G401.6 (cell line): ENCODE measurements at regions not wholly inside any gene's neighbourhood (a gene's known extent, or its start where the extent isn't known, plus 50 kb on each side); places are given as distances from the start of the nearest gene placed in this dataset.

Experiments used
- FAIRE-seq: peaks from 2 replicates; lab custom pipeline; 2012; peaks lifted over from hg19 to GRCh38; lab: Jason Lieb, UNC

DNA sequence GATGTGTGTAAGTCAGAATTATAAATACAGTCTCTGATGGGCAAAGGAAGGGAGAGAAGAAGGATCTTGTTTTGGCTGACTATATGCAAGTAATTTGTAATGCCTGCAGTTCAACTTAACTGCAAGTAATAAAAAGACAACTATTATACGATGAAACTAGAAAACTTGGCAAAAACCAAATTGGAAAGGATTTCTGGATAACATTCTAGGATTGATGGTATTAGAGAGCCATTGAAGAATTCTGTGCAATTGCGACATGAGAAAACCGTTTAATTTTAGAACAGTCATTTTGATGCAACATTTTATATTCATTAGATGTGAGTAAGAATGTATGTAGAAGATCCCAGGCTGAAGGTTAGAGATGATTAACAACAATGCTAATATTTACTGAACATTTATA lies 1334.1 kb downstream of the EFNB2 start:
- FAIRE-seq, result no peak

DNA sequence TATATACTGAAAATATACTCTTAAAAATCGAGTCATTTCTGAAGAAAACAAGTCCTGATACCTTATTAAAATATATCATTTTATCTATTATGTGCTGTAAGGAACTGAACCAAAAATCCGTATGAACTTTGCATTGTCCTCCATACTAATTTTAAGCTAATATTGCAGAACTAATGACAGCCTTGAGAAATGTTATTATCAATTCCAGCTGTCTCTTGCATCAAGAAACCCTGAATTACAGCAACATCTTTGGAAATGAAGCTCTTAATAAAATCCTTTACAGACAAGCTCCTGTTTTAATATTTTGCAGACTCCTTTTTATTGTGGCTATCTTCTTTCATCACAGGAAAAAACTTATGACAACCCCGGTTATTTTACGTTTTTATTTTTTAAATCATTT lies 1335.3 kb downstream of the EFNB2 start:
- FAIRE-seq, result no peak

DNA sequence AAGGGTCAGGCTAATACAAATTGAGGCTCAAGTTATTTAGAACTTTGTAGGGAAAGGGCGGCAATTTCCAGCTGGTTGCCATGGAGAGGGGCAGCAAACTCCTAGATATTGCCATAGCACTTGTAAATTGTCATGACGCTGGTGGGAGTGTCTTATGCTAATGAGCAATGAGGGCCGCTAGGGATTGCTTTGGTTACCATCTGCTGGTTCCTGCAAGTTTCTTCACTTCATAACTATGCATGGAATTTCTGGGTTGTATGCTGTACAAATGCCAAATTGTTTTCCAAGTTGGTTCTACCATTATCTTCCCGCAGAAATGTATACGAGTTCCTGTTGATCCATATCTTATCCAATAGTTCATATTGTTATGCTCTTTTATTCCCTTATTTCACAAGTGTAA lies 1339.4 kb downstream of the EFNB2 start:
- no peak for FAIRE-seq

DNA sequence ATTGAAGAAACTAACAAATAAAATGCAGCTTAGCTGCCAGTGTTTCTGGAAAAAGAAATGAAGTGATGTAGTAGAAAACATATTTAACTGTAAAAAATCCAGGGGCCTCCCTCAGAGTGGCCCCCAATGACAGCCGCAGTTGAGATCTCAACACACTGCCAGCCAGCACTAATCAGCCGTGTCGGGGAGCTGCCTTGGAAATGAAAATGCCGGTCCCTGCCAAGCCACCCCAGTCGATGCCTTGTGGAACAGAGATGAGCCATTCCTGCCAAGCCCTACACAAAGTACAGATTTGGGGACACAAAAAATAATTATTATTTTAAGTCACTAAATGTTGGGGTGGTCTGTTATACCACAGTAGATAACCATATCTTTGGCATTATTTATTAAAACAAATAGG lies 1342.4 kb downstream of the EFNB2 start:
- no peak for FAIRE-seq

DNA sequence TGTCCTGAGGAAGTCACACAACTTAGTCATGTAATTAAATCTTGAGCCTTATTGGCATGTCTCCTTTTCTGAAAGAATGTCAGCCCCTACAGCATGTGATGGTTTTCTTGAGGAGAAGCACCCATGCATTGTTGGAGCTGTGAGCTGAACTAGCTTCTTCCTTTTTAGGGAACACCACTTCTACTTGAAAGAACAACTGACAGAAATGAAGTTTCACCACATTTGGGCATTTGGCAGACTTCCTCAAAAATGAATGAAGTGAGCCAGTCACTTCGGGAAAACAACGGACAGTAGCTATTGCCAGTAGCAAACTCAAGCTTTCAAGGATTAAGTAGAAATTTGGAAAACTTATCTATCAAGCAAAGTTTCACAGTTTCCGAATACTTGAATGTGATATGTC lies 1351.3 kb downstream of the EFNB2 start:
- no peak for FAIRE-seq

DNA sequence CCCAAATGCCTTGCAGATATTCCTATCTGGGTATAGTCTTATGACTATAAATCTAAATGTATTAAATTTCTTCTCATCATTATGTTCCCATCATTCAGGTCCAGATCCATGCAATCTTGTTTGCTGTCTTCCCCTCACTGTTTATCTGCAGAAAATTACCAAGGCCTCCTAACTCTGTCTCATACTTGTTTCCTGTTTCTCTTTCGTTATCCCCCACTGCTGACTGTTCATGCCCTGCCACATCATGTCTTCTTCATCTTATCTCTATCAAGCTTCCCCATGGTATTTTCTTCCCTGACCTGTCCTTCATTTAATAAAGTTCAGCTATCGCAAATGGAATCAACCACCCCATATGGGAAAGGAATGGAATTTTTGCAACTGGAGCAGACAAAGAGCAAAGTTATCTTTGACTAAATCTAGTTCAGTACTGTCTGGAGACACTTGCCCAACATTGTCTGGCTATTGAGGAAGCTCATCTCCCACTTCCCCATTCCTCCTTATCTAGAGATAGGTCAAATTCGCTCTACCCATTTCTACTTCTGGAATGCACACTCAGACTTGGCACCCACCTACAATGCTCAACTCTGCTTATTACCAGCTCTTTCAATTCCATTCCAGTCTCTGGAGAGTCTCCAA lies 1358.1 kb downstream of the EFNB2 start:
- no peak for FAIRE-seq

DNA sequence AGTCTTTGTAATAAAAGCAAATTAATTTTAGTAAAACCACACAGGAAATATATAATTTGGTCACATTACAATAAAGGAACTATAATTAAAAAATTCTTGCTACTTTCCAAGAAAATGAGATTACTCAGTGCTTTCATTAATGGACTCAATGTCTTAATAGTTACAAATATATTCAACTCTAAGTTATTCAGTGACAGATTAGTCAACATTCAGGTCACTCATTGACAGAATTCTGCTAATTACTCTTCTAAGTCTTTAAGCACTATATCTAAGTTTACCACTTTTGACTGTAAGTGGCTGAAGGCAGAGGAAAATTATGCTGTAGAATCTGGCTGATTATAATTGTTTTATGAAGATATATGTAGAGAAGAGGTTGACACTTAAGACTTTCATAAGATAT lies 1365.0 kb downstream of the EFNB2 start:
- no peak for FAIRE-seq

DNA sequence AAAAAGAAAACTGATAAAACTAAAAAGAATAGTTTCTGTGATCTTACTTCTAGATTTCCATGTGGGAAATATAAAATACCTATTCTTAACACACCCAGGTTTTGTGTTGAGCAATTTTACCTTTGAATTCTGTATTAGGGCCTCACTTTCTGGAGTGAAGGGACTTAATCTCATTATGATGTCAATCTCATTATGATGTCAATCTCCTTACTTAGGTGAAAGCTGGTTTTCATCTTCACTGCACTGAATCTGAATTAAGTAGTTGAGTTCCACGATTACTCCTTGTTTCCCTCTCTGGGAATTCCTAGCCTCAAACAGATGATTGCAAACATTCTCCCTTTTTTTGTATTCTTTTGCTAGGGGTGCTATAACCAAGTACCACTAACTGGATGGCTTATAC lies 1367.2 kb downstream of the EFNB2 start:
- no peak for FAIRE-seq

DNA sequence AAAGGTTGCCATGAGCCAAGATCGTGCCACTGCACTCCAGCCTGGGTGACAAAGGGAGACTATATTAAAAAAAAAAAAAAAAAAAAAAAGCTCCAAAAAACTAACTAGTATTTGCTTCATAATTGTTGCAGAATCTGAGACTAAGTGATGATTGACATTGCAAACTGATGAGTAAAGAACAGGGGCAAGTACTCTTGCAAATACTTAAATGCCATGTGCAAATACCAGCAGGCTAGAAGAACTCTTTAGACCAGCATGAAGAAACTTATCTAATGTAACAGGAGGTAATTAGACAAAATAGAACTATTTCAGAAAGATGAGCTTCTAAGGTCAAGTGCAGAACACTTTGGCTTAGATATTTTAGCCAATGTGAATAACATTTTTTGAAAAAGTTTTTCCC lies 1368.1 kb downstream of the EFNB2 start:
- no peak for FAIRE-seq

DNA sequence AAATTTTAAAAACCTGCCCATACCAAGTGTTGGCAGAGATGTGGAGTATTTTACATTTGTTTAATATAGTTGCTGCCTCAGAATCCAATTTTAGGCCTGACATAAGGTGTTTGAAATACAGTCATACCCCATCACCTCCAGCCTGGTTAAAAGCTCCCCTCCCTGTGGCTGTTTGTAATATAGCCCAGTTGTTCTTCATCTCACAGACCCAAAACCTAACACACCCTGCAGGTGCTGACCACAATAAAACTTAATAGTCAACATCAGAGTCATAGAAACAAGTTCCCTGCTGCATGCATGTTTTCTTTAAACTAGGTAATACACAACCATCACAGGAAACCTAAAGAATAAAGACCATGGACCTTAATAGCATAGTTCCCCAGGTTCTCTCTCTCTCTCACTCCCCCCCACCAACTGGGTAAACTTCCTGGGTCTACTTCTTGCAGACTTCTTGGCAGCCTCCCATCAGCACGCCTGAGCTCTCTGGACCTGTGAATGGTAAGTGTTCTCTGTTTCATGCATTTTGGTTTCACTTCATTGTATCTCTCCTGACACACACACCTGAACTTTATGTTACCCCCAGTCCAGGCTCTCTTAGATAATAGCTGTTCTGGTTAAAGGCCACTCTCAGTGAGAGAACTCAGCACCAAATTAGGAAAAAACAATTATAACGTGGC lies 1369.9 kb downstream of the EFNB2 start:
- no peak for FAIRE-seq

DNA sequence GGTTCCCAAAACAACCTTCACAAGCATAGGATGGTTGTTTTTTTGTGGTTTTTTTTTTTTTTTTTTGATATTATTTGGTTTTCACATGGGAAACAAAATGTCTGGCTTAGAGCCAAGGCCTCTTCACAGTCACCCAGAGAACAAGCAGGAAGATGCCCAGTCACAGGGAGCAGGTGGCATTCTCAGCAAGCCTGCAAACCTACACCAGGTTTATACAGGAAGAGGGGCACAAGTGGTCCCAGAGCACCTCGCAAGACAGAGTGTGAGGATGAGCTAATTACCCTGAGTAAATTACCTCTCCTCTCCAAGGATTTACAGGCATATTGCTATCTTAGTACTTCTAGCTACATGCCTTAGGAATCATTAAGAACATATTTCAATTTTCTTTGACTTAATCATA lies 1375.6 kb downstream of the EFNB2 start:
- no peak for FAIRE-seq

DNA sequence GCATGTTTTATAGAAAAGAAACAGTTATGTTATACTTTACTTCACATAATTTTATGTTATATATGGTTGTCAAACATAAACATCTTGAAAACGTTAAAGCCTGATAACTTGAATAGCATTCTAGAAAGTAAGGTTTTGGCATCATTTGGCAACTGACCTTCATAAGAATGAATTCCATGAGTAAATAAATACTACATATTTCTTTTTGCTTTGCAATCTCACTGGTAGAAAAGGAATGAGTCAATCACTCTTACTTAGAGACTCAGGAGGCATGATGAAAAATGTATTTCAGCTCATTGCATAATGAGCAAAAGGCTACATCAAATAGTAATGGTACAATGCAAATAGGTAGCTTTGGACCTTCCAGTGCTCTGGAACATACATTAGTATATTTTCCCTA lies 1381.9 kb downstream of the EFNB2 start:
- no peak for FAIRE-seq

DNA sequence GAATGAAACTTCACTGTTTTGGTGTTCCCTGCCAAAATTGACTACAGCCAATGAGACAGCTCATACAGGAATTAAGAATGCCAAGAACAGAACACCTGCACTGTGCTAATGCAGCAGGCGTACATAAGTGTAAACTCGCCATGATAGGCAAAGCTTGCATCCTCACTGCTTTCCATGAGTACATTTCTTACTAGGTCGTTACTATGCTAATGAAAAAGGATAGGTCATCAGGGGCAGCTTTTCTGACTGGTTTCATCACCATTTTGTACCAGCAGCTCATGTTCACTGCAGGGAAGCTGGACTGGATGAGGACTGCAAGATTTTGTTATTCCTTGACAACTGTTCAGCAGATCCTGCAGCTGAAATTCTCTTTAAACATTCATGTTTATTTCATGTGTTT lies 1383.8 kb downstream of the EFNB2 start:
- no peak for FAIRE-seq

DNA sequence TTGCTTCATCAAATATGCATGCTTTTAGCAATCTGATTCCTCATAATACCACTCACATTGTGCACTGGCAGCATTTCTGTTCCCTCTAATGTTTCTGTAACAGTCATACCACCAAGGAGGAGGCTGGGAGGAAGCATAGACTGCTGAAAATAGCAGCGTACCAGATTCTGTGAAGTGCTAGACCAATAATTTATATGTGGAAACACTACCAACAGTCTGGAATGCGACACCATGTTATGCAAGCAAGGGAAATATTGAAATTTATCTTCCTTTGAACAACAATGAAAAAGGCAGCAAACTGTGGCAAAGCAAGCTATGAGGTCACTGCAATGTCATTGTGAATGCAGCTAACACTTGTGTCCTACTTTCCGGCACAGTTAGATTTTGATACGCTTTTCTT lies 1388.0 kb downstream of the EFNB2 start:
- FAIRE-seq, result no peak

DNA sequence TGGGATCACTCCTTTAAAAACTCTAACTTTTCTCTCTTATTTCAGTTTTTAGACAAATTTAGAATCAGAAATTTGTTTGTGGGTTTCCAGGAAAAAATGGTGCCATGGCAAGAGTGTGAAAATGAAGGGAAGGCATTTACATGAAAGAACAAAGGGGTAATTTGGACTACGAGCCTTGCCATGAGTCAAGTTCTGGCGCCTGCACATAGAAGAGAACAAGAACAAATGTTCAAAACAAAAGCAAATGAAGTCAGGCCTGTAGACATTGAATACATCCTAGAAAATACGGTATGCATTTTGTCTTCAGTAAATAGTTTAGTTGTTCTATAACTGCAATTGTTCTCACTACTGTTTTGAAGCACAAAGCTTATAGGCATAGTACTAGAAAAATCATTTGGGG lies 1390.5 kb downstream of the EFNB2 start:
- FAIRE-seq, result no peak

DNA sequence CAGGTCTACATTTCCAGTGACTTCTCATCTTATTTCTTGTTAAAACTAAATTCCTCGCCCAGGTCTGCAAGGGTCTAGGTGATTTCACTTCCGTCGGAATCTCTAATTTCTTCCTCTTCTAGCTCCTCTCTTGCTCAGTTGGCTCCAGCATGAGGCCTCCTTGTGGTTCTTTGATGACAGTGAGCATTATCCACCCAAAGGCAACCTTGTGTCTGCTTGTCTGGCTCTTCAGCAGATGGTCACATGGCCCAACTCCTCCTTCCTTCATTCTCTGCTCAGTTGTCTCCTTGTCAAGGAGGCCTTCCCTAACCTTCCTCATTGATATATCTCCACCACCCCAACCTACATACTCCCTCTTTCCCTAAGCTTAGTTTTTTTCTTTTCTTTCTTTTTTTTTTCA lies 1391.4 kb downstream of the EFNB2 start:
- no peak for FAIRE-seq

DNA sequence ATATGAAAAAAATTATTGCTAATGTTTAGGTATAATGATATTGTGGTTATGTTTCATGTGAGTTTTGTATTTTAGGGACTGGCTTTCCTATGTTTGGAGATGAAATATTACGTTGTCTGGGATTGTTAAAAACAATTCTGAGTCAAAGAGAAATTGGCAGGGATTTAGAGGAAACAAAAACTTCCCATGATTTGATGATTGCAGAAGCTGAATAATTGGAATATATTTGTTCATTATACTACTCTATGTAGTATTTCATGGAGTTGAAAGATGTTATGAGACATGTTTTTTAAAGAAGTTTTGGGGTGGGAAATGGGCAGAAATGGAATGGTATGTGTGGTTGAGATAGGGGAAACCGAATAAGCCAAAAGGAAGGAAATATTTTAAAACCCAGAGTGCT lies 1392.9 kb downstream of the EFNB2 start:
- FAIRE-seq, result no peak

DNA sequence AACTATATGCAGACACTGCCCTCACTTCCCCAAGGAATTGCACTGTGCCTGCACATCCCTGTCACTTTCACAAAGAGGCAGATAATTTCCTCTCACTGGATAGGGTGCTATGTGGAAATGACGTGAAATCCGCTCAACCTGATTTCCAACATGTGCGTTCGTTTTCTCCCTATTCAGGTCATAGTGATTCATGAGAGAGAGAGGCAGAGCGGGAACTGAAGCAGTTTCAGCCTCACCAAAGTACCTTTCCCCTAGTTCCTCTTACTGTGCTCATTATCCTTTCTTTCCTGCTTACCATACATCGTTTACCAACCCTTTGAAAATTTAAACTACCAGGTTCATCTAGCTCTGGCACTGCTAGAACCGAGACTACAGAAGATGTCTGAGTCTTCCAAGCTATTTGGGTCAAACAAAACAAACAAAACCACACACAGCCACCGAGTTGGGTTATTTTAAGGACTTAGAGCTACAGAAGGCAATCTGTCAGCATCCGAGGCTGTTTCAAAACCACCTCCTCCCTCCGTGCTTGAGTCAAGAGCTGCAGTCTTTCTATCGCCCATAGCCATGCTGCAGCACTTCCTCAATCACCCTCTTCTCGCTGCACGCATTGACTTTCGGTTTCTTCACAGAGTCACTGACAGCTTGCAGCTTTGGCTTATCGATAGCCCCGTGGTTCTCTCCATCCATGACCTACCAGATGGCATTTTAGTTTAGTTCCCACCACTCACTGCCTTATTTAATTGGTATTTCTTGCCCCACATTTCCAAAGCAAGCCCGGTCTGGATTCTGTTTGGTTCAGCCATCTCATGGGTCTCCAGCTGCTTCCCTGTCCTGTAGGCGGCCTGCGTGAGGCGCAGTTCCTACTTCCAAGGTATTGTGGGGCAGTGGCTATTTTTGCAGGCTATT lies 1395.8 kb downstream of the EFNB2 start:
- FAIRE-seq, result no peak

DNA sequence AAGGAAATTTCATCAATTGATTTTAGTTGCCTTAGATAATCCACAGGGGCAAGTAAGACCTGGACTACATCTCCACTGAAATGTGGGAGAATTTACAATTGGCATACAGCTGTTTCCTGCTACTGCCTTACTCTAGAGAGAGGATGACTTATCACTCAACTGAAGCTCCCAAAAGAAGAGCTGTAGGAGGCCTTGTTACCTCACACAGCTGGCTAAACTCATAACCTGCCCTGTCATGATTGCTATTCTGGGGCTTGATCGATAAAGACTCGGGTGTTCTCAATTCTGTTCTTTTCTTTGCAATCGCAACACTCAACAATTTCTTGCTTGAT lies 1396.4 kb downstream of the EFNB2 start:
- no peak for FAIRE-seq

DNA sequence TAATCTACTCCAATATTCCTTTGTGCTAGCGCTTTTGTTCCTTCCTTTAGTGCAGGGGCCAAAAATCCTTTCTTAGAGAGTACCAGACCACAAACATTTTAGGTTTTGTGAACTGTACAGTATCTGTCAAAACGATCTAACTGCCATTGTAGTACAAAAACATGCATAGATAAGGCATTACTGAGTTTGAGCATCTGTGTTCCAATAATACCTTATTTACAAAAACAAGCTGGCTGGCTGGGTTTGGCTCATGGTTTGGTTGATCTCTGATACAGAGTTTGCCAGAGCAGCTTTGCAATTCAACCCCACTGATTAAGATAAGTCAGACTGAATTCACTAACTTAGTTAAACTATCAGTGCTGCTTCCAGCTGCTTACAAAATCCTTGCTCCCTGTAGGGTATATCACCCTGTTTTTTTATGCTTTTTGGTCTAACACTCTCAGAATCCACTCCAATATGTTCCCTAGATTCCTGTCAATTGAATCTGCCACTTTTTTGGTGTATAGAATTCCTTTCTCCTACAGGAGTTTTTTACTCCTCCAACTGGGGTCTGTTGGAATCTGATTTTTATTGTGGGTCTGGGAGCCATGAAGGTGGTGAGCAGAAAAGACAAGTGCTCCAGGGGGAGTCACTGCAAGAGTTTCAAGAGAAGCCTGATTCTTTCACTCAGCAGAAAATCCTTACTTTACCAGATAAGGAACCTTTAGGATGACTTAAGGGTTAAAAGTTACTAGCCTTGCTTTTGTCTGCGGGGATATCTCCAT lies 1399.4 kb downstream of the EFNB2 start:
- FAIRE-seq, result no peak

DNA sequence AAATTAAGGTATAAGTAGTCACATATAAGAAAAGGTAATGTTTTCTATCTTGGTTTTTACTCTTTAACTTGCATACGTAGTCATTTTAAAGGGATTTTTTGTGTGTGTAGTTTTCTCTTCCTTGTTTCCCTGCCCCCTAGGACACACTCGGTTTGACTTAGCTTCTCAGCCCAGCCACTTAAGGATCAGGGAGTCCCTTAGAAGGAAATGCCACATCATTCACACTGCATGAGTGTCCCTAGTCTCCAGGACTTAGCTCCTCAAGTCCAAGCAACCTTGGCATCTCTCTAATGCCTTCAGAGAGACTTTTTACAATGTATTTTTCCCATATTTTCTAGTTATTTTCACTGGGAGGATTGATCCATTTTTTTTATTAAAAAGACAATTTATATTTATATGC lies 1407.7 kb downstream of the EFNB2 start:
- FAIRE-seq, result no peak

DNA sequence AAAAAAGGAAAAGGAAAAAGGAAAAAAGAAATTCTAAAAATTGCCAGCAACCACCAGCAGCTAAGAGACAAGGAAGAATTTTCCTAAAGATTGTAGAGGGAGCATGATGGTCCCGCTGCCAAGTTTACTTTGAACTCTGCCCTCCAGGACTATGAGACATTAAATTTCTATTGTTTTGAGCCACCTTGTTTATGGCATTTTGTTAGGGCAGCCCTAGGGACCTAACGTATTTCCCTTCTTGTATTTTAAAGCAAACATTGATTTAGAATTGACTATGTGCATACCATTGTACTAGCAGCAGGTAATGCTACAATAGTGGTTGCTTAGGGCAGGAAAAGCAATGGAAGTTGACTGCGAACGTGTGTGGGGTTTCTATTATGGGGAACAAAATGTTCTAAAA lies 1414.2 kb downstream of the EFNB2 start:
- no peak for FAIRE-seq

DNA sequence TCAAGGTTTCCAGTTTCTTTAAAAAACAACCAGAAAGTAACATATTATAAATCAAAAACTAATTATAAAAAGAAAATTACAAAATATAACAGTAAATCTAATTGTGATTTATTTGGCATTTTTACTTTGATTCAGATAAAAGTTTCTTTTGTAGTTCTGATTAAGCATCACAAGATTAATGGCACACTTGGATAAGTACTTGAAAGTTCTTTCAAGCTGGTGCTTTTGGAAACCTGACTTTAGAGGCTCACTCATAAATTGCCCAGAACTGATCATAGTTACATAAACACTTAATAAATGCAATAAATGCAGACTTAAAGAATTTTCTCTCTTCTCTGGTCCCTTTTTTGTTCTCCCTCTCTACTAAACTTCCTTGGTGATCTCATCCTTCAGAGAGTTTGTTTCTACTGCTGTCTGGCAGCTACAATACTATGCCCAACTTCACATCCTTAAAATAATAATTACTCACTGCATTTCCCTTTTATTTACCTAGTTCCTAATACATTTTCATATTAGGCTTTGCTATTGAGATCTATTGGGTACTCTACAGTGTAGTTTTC lies 1417.0 kb downstream of the EFNB2 start:
- no peak for FAIRE-seq
